Mucosa of rectum (tissue), 2 donors: ENCODE measurements at regions not wholly inside any gene's neighbourhood (a gene's known extent, or its start where the extent isn't known, plus 50 kb on each side); places are given as distances from the start of the nearest gene placed in this dataset.

ENCODE experiments used
- H3K27ac ChIP-seq, 2 donors: one replicate each; pipeline ENCODE4 v1.7.0; 2013; ENCODE audit warnings: inconsistent platforms in 2 of 2, low read depth in 2 of 2, low read length in 2 of 2
- H3K27me3 ChIP-seq, 2 donors: one replicate each; pipeline ENCODE4 v1.7.0; 2013; ENCODE audit warnings: low read length in 2 of 2; ENCODE audit not compliant: control insufficient read depth in 2 of 2, insufficient read depth in 2 of 2
- H3K36me3 ChIP-seq, 2 donors: one replicate each; pipeline ENCODE4 v1.7.0; 2013; ENCODE audit warnings: low read length in 2 of 2; ENCODE audit not compliant: control insufficient read depth in 2 of 2, insufficient read depth in 2 of 2
- H3K4me1 ChIP-seq, 2 donors: one replicate each; pipeline ENCODE4 v1.7.0; 2013; ENCODE audit warnings: low read length in 2 of 2, mild to moderate bottlenecking in 1 of 2; ENCODE audit not compliant: control insufficient read depth in 2 of 2, insufficient read depth in 2 of 2
- H3K4me3 ChIP-seq, 2 donors: one replicate each; pipeline ENCODE4 v1.7.0; 2013; ENCODE audit warnings: low read length in 2 of 2
- H3K9ac ChIP-seq, 2 donors: one replicate each; pipeline ENCODE4 v1.7.0; 2013; ENCODE audit warnings: low read length in 2 of 2, low read depth in 1 of 2, mild to moderate bottlenecking in 1 of 2
- H3K9me3 ChIP-seq, 2 donors: one replicate each; pipeline ENCODE4 v1.7.0; 2013; ENCODE audit warnings: low read length in 2 of 2; ENCODE audit not compliant: control insufficient read depth in 2 of 2
- donor health status: healthy.
- donor health status: Normal muscosa, but diverticular disease.

GRCh38 chr5:74135033-74135432, 505.5 kb downstream of the ENC1 start:
- H3K27me3 ChIP-seq, result no peaks in the 10 kb centered on the region
- H3K9me3 ChIP-seq, result no peaks in the 10 kb centered on the region
- H3K27ac ChIP-seq, result no peak overlapping the region
- no peaks in the 10 kb centered on the region for H3K36me3 ChIP-seq
- H3K4me1 ChIP-seq, result no peaks in the 10 kb centered on the region
- H3K9ac ChIP-seq, result no peak overlapping the region
- no peak overlapping the region for H3K4me3 ChIP-seq

- Histone ChIP-seq H3K9me3 (no peaks in the 10 kb centered on the region), H3K27ac (no peak overlapping the region), H3K4me1 (peaks cover 0 to 4% of the 10 kb centered on the region in 2 donors), H3K36me3 (no peaks in the 10 kb centered on the region), H3K4me3 (no peak overlapping the region), H3K9ac (no peak overlapping the region), H3K27me3 (no peaks in the 10 kb centered on the region)
These were observed 506.5 kb downstream of the ARHGEF28 start for GRCh38 chr5:74132485-74132884.

- peaks cover 0 to 4% of the 10 kb centered on the region in 2 donors for H3K4me1 ChIP-seq
- H3K4me3 ChIP-seq, result no peak overlapping the region
- no peak overlapping the region for H3K9ac ChIP-seq
- no peaks in the 10 kb centered on the region for H3K9me3 ChIP-seq
- no peaks in the 10 kb centered on the region for H3K36me3 ChIP-seq
- H3K27ac ChIP-seq, result no peak overlapping the region
- H3K27me3 ChIP-seq, result no peaks in the 10 kb centered on the region
These were observed 505.3 kb downstream of the ARHGEF28 start for GRCh38 chr5:74131250-74131649.

GRCh38 chr5:74130155-74130897, 504.3 kb downstream of the ARHGEF28 start:
- H3K4me3 ChIP-seq, result no peak overlapping the region
- no peaks in the 10 kb centered on the region for H3K36me3 ChIP-seq
- H3K4me1 ChIP-seq, result peaks cover 0 to 4% of the 10 kb centered on the region in 2 donors
- no peak overlapping the region for H3K9ac ChIP-seq
- H3K27ac ChIP-seq, result no peak overlapping the region
- H3K27me3 ChIP-seq, result no peaks in the 10 kb centered on the region
- H3K9me3 ChIP-seq, result no peaks in the 10 kb centered on the region

- Histone ChIP-seq H3K4me1 (peaks cover 0 to 4% of the 10 kb centered on the region in 2 donors), H3K27me3 (no peaks in the 10 kb centered on the region), H3K4me3 (peak overlapping the region in 1 of 2 donors; percentile 43), H3K27ac (no peak overlapping the region), H3K9me3 (no peaks in the 10 kb centered on the region), H3K9ac (no peak overlapping the region), H3K36me3 (no peaks in the 10 kb centered on the region)
These were observed 501.7 kb downstream of the ARHGEF28 start for GRCh38 chr5:74127381-74128320.

- Histone ChIP-seq H3K9ac (no peak overlapping the region), H3K27me3 (no peaks in the 10 kb centered on the region), H3K36me3 (no peaks in the 10 kb centered on the region), H3K9me3 (no peaks in the 10 kb centered on the region), H3K4me1 (peaks cover 0 to 4% of the 10 kb centered on the region in 2 donors), H3K4me3 (no peak overlapping the region), H3K27ac (no peak overlapping the region)
These were observed 500.3 kb downstream of the ARHGEF28 start for GRCh38 chr5:74126294-74126693.

- H3K9ac ChIP-seq, result no peak overlapping the region
- no peaks in the 10 kb centered on the region for H3K36me3 ChIP-seq
- H3K9me3 ChIP-seq, result no peaks in the 10 kb centered on the region
- no peak overlapping the region for H3K27ac ChIP-seq
- peaks cover 0 to 4% of the 10 kb centered on the region in 2 donors for H3K4me1 ChIP-seq
- H3K27me3 ChIP-seq, result no peaks in the 10 kb centered on the region
- H3K4me3 ChIP-seq, result no peak overlapping the region
These were observed 498.8 kb downstream of the ARHGEF28 start for GRCh38 chr5:74124826-74125225.

- H3K9ac ChIP-seq, result no peak overlapping the region
- no peaks in the 10 kb centered on the region for H3K36me3 ChIP-seq
- H3K9me3 ChIP-seq, result no peaks in the 10 kb centered on the region
- H3K4me3 ChIP-seq, result no peak overlapping the region
- no peaks in the 10 kb centered on the region for H3K27me3 ChIP-seq
- no peak overlapping the region for H3K27ac ChIP-seq
- H3K4me1 ChIP-seq, result peaks cover 0 to 4% of the 10 kb centered on the region in 2 donors
These were observed 497.9 kb downstream of the ARHGEF28 start for GRCh38 chr5:74123929-74124328.

GRCh38 chr5:74122979-74123590, 497.1 kb downstream of the ARHGEF28 start:
- Histone ChIP-seq H3K27ac (no peak overlapping the region), H3K36me3 (no peaks in the 10 kb centered on the region), H3K4me1 (peaks cover 0 to 4% of the 10 kb centered on the region in 2 donors), H3K9ac (no peak overlapping the region), H3K4me3 (no peak overlapping the region), H3K9me3 (no peaks in the 10 kb centered on the region), H3K27me3 (no peaks in the 10 kb centered on the region)

GRCh38 chr5:74122175-74122574, 496.2 kb downstream of the ARHGEF28 start:
- no peaks in the 10 kb centered on the region for H3K27me3 ChIP-seq
- no peaks in the 10 kb centered on the region for H3K36me3 ChIP-seq
- H3K4me3 ChIP-seq, result no peak overlapping the region
- H3K9me3 ChIP-seq, result no peaks in the 10 kb centered on the region
- H3K4me1 ChIP-seq, result no peaks in the 10 kb centered on the region
- H3K27ac ChIP-seq, result no peak overlapping the region
- no peak overlapping the region for H3K9ac ChIP-seq
